H1 (cell line): ENCODE measurements at regions not wholly inside any gene's neighbourhood (a gene's known extent, or its start where the extent isn't known, plus 50 kb on each side); places are given as distances from the start of the nearest gene placed in this dataset.

Experiments used
- CBX5 ChIP-seq: fragments of 300-800, 300-1000 bp; sonication (generic); IDR thresholded peaks from 2 replicates; pipeline ENCODE4 v1.7.1; 2016; ENCODE audit warnings: antibody characterized with exemption, low read length, low read depth
- CHD7 ChIP-seq: fragments of 300-600 bp; sonication (generic); IDR thresholded peaks from 2 replicates; pipeline ENCODE4 v1.7.1; 2012; ENCODE audit warnings: low read length, moderate library complexity, mild to moderate bottlenecking, inconsistent platforms; ENCODE audit not compliant: insufficient replicate concordance
- EZH2 ChIP-seq: fragments of 200-600 bp; sonication (generic); IDR thresholded peaks from 2 replicates; pipeline ENCODE4 v1.7.1; 2012; ENCODE audit warnings: low read depth, mild to moderate bottlenecking, moderate library complexity, low read length, inconsistent platforms; ENCODE audit not compliant: severe bottlenecking
- GABPA ChIP-seq: IDR thresholded peaks from 2 replicates; pipeline ENCODE4 v1.6.1; 2011; ENCODE audit warnings: mild to moderate bottlenecking, low read length, moderate library complexity, borderline replicate concordance; ENCODE audit not compliant: insufficient read depth
- KDM5A ChIP-seq: fragments of 200-600 bp; IDR thresholded peaks from 2 replicates; pipeline ENCODE4 v1.7.1; 2012; ENCODE audit warnings: mild to moderate bottlenecking, low read length, inconsistent platforms, mixed read lengths
- SP4 ChIP-seq: IDR thresholded peaks from 2 replicates; pipeline ENCODE4 v1.6.1; 2012; ENCODE audit warnings: low read length, inconsistent platforms

GRCh38 chr18:10402871-10403559 lies 51.4 kb upstream of the APCDD1 start (continued):
- TF ChIP-seq CHD7 (no peak), EZH2 (no peak), KDM5A (no peak), GABPA (no peak), CBX5 (no peak), SP4 (no peak)
